OCI-LY1 (cell line): ENCODE measurements at regions not wholly inside any gene's neighbourhood (a gene's known extent, or its start where the extent isn't known, plus 50 kb on each side); places are given as distances from the start of the nearest gene placed in this dataset.

Source experiments
- H2AFZ ChIP-seq: fragments of 200-600 bp; sonication (generic), shearing (Covaris generic); 2 replicates; pipeline ENCODE4 v1.6.0; 2014; ENCODE audit warnings: antibody characterized with exemption, mild to moderate bottlenecking, low read length
- H3F3A ChIP-seq: fragments of 200-600 bp; sonication (generic), shearing (Covaris generic); 2 replicates; pipeline ENCODE4 v1.6.0; 2014; ENCODE audit warnings: mild to moderate bottlenecking, antibody characterized with exemption, low read length, moderate library complexity; ENCODE audit not compliant: insufficient read depth
- H3K27ac ChIP-seq: fragments of 200-600 bp; sonication (generic); 2 replicates; pipeline ENCODE4 v1.5.1; 2014; ENCODE audit warnings: low read length, mixed run types, mild to moderate bottlenecking, low read depth; ENCODE audit not compliant: poor library complexity, severe bottlenecking
- H3K27me3 ChIP-seq: fragments of 200-600 bp; sonication (generic); 2 replicates; pipeline ENCODE4 v1.6.0; 2014; ENCODE audit warnings: antibody characterized with exemption, mild to moderate bottlenecking, low read length, moderate library complexity; ENCODE audit not compliant: insufficient read depth
- H3K36me3 ChIP-seq: fragments of 200-600 bp; sonication (generic); 2 replicates; pipeline ENCODE4 v1.6.1; 2014; ENCODE audit warnings: mild to moderate bottlenecking, antibody characterized with exemption, low read length, moderate library complexity, mixed read lengths; ENCODE audit not compliant: insufficient read depth
- H3K4me1 ChIP-seq: fragments of 200-600 bp; sonication (generic); 2 replicates; pipeline ENCODE4 v1.5.1; 2014; ENCODE audit warnings: mild to moderate bottlenecking, low read length, moderate library complexity; ENCODE audit not compliant: insufficient read depth, severe bottlenecking
- H3K4me2 ChIP-seq: fragments of 200-600 bp; sonication (generic), shearing (Covaris generic); 2 replicates; pipeline ENCODE4 v1.6.1; 2014; ENCODE audit warnings: low read length
- H3K4me3 ChIP-seq: fragments of 200-600 bp; sonication (generic); 2 replicates; pipeline ENCODE4 v1.5.1; 2014; ENCODE audit warnings: low read length, low read depth, mild to moderate bottlenecking, mixed read lengths; ENCODE audit not compliant: poor library complexity, severe bottlenecking
- H3K79me2 ChIP-seq: fragments of 200-600 bp; shearing (Covaris generic); 2 replicates; pipeline ENCODE4 v1.6.1; 2016; ENCODE audit warnings: mixed run types, low read length, mixed read lengths; ENCODE audit not compliant: insufficient read depth
- H3K9ac ChIP-seq: fragments of 200-600 bp; sonication (generic), shearing (Covaris generic); 2 replicates; pipeline ENCODE4 v1.6.1; 2014; ENCODE audit warnings: mild to moderate bottlenecking, low read length, mixed read lengths
- H3K9me2 ChIP-seq: fragments of 200-600 bp; sonication (generic), shearing (Covaris generic); 2 replicates; pipeline ENCODE4 v1.6.1; 2014; ENCODE audit warnings: low read depth, mild to moderate bottlenecking, low read length, mixed read lengths
- H3K9me3 ChIP-seq: fragments of 200-600 bp; shearing (Covaris generic); 2 replicates; pipeline ENCODE4 v1.6.1; 2014; ENCODE audit warnings: low read length, mixed read lengths
- H4K20me1 ChIP-seq: fragments of 200-600 bp; sonication (generic), shearing (Covaris generic); 2 replicates; pipeline ENCODE4 v1.6.0; 2016; ENCODE audit warnings: mild to moderate bottlenecking, low read length; ENCODE audit not compliant: insufficient read depth
- EZH2 ChIP-seq: fragments of 200-600 bp; sonication (generic), shearing (Covaris generic); IDR thresholded peaks from 2 replicates; pipeline ENCODE4 v1.8.0; 2017; ENCODE audit warnings: borderline replicate concordance, mixed run types, mild to moderate bottlenecking, antibody characterized with exemption, low read length, moderate library complexity, mixed read lengths
- TF ChIP-seq, protein P1 (sequence below): fragments of 200-600 bp; sonication (generic), shearing (Covaris generic); IDR thresholded peaks from 2 replicates; pipeline ENCODE4 v1.5.1; 2017; ENCODE audit warnings: mild to moderate bottlenecking, antibody characterized with exemption, low read length, moderate library complexity, mixed read lengths

DNA sequence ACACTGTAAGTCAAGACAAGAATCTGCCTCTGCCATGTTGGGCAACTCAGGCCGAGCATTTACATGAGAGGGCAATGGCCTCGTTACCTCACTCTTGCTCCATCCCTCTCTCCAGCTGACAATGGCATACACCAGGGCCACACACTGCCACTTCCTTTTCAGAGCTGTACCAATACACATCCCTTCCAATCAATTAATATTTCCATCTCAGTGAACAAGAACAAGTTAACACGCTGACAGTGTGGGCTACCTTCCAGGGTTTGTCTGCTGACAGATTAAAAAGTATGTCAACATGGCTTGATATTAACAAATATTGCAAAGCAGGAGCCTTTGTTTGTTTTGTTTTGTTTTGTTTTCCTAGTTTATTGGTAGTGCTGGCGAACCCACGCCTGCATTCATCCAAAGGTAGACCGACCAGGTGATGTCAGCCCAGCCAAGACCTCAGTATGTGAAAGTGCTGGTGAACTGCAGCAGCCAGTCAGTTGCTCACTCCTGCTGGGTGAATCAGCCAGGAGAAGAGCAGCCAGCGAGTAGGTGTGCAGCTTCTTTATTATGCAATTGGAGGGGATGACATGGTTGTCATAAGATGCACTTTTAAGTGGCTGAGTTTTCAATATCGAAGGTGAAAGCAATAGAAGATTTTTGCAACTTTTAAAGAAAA lies 487.3 kb upstream of the JARID2 start:
- Histone ChIP-seq H3K27me3 (no peaks in the 10 kb centered on the region), H3F3A (no peaks in the 10 kb centered on the region), H3K4me1 (no peaks in the 10 kb centered on the region), H3K9ac (no peak overlapping the region), H3K79me2 (no peaks in the 10 kb centered on the region), H3K36me3 (no peaks in the 10 kb centered on the region), H3K9me3 (no peaks in the 10 kb centered on the region), H3K27ac (no peak overlapping the region), H4K20me1 (no peaks in the 10 kb centered on the region), H3K4me2 (no peak overlapping the region), H3K9me2 (no peaks in the 10 kb centered on the region), H2AFZ (no peak overlapping the region), H3K4me3 (no peak overlapping the region)
- TF ChIP-seq EZH2: no peak
- TF ChIP-seq, protein P1, sequence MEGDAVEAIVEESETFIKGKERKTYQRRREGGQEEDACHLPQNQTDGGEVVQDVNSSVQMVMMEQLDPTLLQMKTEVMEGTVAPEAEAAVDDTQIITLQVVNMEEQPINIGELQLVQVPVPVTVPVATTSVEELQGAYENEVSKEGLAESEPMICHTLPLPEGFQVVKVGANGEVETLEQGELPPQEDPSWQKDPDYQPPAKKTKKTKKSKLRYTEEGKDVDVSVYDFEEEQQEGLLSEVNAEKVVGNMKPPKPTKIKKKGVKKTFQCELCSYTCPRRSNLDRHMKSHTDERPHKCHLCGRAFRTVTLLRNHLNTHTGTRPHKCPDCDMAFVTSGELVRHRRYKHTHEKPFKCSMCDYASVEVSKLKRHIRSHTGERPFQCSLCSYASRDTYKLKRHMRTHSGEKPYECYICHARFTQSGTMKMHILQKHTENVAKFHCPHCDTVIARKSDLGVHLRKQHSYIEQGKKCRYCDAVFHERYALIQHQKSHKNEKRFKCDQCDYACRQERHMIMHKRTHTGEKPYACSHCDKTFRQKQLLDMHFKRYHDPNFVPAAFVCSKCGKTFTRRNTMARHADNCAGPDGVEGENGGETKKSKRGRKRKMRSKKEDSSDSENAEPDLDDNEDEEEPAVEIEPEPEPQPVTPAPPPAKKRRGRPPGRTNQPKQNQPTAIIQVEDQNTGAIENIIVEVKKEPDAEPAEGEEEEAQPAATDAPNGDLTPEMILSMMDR: no peak

DNA sequence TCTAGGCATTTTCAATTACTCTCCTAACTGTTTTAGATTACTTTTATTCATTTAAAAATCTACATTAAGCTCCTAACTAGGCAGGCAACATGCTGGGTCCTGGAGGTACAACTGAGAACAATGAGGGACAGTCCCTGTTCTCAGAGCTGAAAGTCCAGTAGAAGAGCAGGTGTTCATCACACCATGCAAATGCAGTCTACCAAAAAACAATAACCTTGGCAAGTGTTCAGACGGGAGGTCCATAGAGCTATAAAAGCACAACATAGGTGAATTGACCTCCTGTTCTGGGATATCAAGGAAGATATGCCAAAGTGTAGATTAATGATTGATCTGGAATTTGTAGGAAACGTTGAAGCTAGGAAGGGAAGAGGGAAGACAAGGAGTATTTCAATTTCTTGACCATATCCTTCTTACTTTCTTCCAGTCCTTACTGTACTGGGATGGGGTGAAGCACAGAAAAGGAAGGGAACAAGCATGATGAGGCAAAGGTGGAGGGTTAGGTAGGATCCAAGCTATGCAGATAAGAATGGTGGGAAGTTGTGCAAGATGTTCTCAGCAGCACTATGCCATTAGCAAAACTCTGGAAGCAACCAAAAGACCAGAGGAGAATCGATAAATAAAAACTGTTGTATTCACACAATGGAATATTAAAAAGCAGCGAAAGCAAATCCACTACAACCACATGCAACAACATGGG lies 485.7 kb upstream of the JARID2 start:
- no peaks in the 10 kb centered on the region for H3K36me3 ChIP-seq
- no peaks in the 10 kb centered on the region for H3K9me2 ChIP-seq
- H3K4me3 ChIP-seq: no peak overlapping the region
- no peaks in the 10 kb centered on the region for H3K79me2 ChIP-seq
- no peaks in the 10 kb centered on the region for H3K27me3 ChIP-seq
- H2AFZ ChIP-seq: no peak overlapping the region
- no peaks in the 10 kb centered on the region for H3F3A ChIP-seq
- H3K9ac ChIP-seq: no peak overlapping the region
- H4K20me1 ChIP-seq: no peaks in the 10 kb centered on the region
- no peak for TF ChIP-seq EZH2
- TF ChIP-seq, protein P1: no peak
- H3K27ac ChIP-seq: no peak overlapping the region
- no peak overlapping the region for H3K4me2 ChIP-seq
- H3K9me3 ChIP-seq: no peaks in the 10 kb centered on the region
- no peaks in the 10 kb centered on the region for H3K4me1 ChIP-seq

DNA sequence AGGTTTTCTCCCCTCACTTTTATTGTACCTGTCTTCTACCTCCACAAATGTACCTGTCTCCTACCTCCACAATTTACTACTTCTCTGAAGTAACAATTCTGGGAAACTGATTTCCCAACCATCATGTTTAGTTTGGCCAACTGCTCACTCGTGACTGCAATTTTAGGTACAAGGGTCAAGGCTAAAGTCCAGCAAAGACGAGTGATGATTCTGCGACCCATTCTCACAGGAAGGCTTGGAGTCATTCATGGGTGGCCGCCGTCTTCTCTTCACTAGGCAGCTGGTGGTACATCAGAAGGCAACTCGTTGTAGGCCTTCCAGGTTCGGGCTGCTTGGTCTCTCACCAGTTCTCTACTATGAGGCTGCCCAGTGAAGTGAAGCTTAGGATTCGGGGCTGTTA lies 483.8 kb upstream of the JARID2 start:
- Histone ChIP-seq H3K36me3 (no peaks in the 10 kb centered on the region), H4K20me1 (no peaks in the 10 kb centered on the region), H3K27me3 (no peaks in the 10 kb centered on the region), H3K4me1 (no peaks in the 10 kb centered on the region), H3F3A (no peaks in the 10 kb centered on the region), H2AFZ (no peak overlapping the region), H3K9ac (no peak overlapping the region), H3K9me3 (no peaks in the 10 kb centered on the region), H3K27ac (no peak overlapping the region), H3K4me3 (no peak overlapping the region), H3K4me2 (no peak overlapping the region), H3K79me2 (no peaks in the 10 kb centered on the region), H3K9me2 (no peaks in the 10 kb centered on the region)
- TF ChIP-seq EZH2: no peak
- TF ChIP-seq, protein P1: no peak
